ENCODE measurements at regions not wholly inside any gene's neighbourhood (a gene's known extent, or its start where the extent isn't known, plus 50 kb on each side); places are given as distances from the start of the nearest gene placed in this dataset.

- DNase-seq (ENCODE audit: low read depth): no peak
- no peak overlapping the region for H3K4me3 ChIP-seq (ENCODE audit: control insufficient read depth, low read depth, low read length)
- TF ChIP-seq CTCF (IDR thresholded peaks at IDR 0.05; ENCODE audit: control insufficient read depth, insufficient read depth, low read depth, low read length, missing control alignments): no peak
Observed at GRCh38 chr18:29512203-29512602, 1335.3 kb upstream of the CDH2 start.

- H3K4me3 ChIP-seq (ENCODE audit: control insufficient read depth, low read depth, low read length): no peak overlapping the region
- no peak for TF ChIP-seq CTCF (IDR thresholded peaks at IDR 0.05; ENCODE audit: control insufficient read depth, insufficient read depth, low read depth, low read length, missing control alignments)
- peak; percentile 17 for DNase-seq (ENCODE audit: low read depth)
Observed at GRCh38 chr18:29501952-29502351, 1325.0 kb upstream of the CDH2 start.

DNA sequence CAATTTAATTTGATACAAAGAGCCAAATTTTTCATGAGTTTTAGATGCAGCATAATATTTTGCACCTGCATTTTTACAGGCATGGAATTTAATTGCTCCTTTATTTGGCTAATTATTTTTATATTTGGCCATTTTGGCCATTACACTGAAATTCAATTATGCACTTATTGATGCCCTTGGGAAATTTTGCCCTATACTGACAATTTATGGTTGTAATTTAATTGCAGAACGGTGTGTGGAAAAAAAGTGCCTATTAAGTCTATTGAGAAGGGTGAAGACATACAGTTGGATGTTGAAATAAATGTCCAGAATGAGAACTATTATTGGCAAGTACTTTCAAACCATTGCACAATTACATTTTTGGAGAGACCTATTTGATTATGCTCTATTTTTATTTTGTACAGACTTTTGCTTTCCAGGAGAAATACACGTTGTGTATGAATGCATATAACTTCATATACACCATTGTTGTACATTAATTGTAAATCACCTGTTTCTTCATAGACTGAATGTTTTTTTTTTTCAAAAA is 1319.3 kb upstream of the CDH2 start:
- DNase-seq (ENCODE audit: low read depth): peak; percentile 8
- TF ChIP-seq CTCF (IDR thresholded peaks at IDR 0.05; ENCODE audit: control insufficient read depth, insufficient read depth, low read depth, low read length, missing control alignments): no peak
- no peak overlapping the region for H3K4me3 ChIP-seq (ENCODE audit: control insufficient read depth, low read depth, low read length)

- TF ChIP-seq CTCF (IDR thresholded peaks at IDR 0.05; ENCODE audit: control insufficient read depth, insufficient read depth, low read depth, low read length, missing control alignments): no peak
- no peak overlapping the region for H3K4me3 ChIP-seq (ENCODE audit: control insufficient read depth, low read depth, low read length)
- no peak for DNase-seq (ENCODE audit: low read depth)
Observed at GRCh38 chr18:29494371-29494770, 1317.4 kb upstream of the CDH2 start.

GRCh38 chr18:29491907-29492306 is 1315.0 kb upstream of the CDH2 start:
- no peak for TF ChIP-seq CTCF (IDR thresholded peaks at IDR 0.05; ENCODE audit: control insufficient read depth, insufficient read depth, low read depth, low read length, missing control alignments)
- DNase-seq (ENCODE audit: low read depth): no peak
- H3K4me3 ChIP-seq (ENCODE audit: control insufficient read depth, low read depth, low read length): no peak overlapping the region

DNA sequence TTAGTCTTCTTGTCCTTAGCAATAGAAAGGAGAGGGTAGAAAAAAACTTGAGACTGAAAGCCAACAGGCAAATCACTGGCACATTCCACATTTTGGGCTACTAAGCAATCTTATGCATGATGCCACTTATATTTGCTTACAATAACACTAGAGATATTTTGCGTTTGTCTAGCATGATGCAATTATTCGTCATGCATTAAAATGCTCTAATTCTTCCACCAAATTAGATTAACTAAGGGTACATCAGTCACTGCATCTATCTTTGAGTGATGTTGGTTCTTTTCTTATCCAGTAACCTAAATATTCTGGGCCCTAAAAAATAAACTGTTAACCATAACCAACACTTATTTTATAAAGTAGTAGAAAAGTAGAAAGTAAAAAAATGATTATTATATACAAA is 1311.7 kb upstream of the CDH2 start:
- no peak for TF ChIP-seq CTCF (IDR thresholded peaks at IDR 0.05; ENCODE audit: control insufficient read depth, insufficient read depth, low read depth, low read length, missing control alignments)
- no peak for DNase-seq (ENCODE audit: low read depth)
- H3K4me3 ChIP-seq (ENCODE audit: control insufficient read depth, low read depth, low read length): no peak overlapping the region

DNA sequence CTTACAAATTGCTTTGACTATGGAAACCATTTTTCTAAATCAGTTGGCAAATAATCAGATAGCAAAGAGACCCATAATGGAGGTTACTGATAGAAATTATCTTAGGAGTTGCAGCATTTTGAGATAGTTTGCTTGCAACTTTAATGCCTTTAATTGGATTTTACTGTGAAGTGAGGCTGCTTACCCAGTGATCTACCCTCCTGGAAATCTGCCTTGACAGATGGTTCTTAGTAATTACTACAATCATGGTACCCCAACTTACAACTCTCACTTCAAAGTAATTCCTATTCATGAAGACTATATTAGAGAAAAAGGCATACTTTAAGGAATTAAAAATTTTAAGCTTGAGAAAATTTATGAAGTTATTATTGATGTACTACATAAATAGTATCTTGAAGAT is 1288.6 kb upstream of the CDH2 start:
- no peak overlapping the region for H3K4me3 ChIP-seq (ENCODE audit: control insufficient read depth, low read depth, low read length)
- DNase-seq (ENCODE audit: low read depth): no peak
- no peak for TF ChIP-seq CTCF (IDR thresholded peaks at IDR 0.05; ENCODE audit: control insufficient read depth, insufficient read depth, low read depth, low read length, missing control alignments)
